ENCODE measurements at regions not wholly inside any gene's neighbourhood (a gene's known extent, or its start where the extent isn't known, plus 50 kb on each side); places are given as distances from the start of the nearest gene placed in this dataset.

DNA sequence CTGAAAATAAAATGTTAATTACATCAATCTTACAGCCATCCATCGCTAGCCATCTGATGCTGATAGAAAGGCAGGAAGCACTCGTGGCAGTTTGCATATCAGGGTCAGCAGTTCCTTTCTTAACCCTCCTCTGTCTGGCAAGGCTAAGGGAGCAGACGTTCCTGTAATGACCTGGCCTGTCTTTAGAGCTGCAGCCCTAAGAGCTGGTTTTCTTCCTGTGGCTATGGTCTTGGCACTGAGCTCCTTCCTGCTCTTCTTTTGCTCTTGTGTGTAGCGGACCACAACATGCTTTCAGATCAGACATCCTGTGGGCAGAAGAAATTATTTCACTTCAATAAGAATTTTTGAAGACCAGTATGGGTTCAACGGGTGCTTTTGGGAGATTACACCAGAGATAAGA, 170.4 kb downstream of the DAD1 start:
- DNase-seq (ENCODE audit: low spot score) = no peak
- no peak for FAIRE-seq

DNA sequence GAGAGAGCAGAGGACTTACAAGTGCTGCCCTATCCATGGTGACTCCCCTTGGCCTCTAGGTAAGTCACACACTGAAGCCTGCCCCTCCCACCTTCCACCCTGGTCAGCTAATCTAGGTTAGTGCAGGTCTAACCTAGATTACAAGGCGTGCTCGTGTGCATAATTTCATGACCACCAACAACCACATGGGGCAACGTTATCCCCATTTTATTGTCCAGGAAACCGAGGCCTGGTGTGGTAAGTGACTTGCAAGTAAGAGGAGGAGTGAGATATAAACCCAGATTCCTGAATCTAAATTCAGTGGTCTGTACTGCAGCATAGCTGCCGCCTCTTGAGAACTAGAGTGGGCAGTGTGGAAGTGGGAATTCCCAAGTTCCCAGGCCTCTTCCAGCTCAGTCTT, 171.1 kb downstream of the DAD1 start:
- DNase-seq (ENCODE audit: low spot score) (no peak), FAIRE-seq (no peak)

GRCh38 chr14:22416193-22416592, 172.8 kb downstream of the DAD1 start:
- DNase-seq (ENCODE audit: low spot score) (no peak), FAIRE-seq (no peak)

GRCh38 chr14:22415605-22415959, 173.4 kb downstream of the DAD1 start:
- FAIRE-seq = no peak
- no peak for DNase-seq (ENCODE audit: low spot score)

GRCh38 chr14:22414876-22415604, 174.0 kb downstream of the DAD1 start:
- no peak for FAIRE-seq
- no peak for DNase-seq (ENCODE audit: low spot score)

DNA sequence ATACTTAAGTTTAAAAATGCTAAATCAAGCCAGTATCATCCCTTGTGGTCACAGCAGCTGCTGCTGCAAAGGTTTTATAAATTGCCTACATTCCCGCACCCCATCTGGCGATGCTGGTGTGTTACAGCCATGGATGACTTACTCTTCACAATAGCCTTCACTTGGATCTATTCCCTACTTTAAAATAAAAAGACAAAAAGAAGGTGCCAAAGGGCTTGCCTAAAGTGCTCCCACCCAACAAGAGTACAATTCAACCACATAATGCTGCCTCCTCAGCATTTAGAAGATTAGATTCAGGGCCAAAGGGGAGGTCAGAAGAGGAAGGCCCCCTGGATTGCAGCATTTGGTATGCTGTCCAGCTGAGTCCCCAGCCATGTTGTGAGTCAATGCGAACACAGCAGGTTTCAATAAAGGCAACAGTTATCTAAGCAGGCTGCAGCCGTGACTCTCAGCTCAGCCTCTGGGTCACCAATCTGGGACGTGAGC, 176.1 kb downstream of the DAD1 start:
- DNase-seq (ENCODE audit: low spot score) (no peak), FAIRE-seq (no peak)

- FAIRE-seq = no peak
- no peak for DNase-seq (ENCODE audit: low spot score)
Observed at GRCh38 chr14:22411398-22412055, 177.5 kb downstream of the DAD1 start.

- no peak for FAIRE-seq
- DNase-seq (ENCODE audit: low spot score) = no peak
Observed at GRCh38 chr14:22410497-22410896, 178.5 kb downstream of the DAD1 start.

DNA sequence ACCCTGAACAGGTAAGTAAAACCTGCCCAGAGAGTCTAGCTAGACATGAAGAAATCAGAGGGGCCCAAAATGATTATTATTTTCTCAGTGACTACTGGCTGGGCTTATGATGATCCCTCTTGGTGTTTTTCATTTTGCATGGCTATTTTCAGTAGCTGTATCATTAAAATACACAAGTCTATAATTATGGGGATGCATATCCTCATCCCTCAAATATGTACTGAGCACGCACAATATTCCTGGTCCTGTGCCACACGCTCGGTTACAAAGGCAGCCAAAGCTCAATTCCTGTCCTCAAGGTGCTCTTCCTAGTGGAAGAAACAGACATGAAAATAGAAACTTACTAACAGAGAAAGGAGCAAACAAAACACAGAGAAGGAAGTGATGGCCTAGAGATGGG, 180.0 kb downstream of the DAD1 start:
- FAIRE-seq = no peak
- no peak for DNase-seq (ENCODE audit: low spot score)

DNA sequence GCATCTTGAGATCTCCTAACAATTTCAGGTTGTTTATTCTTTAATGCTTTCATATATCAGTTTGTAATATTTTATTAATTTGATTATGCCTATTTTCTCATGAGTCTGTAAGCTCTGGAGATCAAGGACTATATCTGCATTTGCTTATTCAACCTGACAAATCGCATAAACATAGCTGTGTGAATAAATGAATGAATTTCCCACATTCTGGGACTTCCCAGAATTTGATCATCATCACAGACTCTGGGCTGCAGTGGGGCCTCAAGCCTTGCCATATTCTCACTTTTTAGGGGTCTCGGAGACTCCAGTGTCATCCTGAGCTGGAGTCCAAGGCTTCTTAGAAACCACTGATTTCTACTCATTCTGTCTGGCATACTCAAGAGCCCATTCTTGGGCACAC, 180.5 kb downstream of the DAD1 start:
- DNase-seq (ENCODE audit: low spot score) = no peak
- no peak for FAIRE-seq

- no peak for FAIRE-seq
- DNase-seq (ENCODE audit: low spot score) = no peak
Observed at GRCh38 chr14:22407033-22407432, 182.0 kb downstream of the DAD1 start.

GRCh38 chr14:22405201-22405600, 183.8 kb downstream of the DAD1 start:
- no peak for FAIRE-seq

DNA sequence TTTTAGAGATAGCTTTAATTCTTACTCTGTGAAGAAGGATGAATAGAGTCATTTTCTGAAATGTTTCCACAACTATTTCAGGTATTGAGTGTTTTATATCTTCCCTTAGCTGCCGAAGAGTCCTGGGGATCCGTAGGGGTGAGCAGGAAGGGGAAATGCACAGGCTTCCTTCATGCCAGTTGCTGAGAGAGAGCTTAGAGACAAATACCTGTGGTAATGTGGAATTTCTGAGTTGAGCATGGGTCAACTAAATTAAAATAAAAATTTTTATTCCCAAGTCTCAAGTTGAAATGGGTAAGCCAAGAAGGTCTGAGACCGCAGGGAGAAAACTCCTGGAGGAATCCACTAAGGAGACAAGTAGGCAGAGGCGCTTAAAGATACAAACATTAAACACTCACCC, 185.7 kb downstream of the DAD1 start:
- DNase-seq (ENCODE audit: low spot score) (peak; percentile 36), FAIRE-seq (no peak)

More at GRCh38 chr14:22405201-22405600, 183.8 kb downstream of the DAD1 start:
- DNase-seq (ENCODE audit: low spot score) = no peak

- no peak for FAIRE-seq
- DNase-seq (ENCODE audit: low spot score) = no peak
Observed at GRCh38 chr14:22400655-22401259, 188.3 kb downstream of the DAD1 start.

GRCh38 chr14:22399776-22400175, 189.2 kb downstream of the DAD1 start:
- DNase-seq (ENCODE audit: low spot score) (no peak), FAIRE-seq (no peak)

DNA sequence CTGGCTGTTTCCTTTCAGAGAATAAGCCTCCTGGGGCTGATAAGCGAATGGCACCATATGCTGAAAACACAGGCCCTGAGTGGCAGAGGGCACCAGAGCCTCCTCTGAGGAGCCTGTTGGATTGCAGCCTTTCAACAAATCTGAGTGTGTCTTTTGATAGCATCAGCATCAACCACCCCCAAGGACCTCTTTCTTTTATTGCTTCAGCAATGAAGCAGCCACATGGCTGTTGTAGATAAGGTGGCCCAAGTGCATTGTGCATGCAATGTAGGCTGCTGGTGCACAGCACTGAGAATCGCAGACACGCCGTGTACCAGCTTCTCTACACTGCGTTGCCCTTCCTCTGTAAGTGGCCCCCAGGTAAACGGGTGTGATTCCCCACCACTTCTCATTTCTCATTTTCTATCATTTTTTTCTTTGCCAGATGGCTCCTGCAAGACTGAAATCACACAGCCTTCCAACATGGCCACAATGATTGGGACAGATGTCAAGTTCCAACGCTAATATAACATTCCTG, 191.7 kb downstream of the DAD1 start:
- FAIRE-seq (no peak), DNase-seq (ENCODE audit: low spot score) (no peak)

- no peak for FAIRE-seq
- DNase-seq (ENCODE audit: low spot score) = no peak
Observed at GRCh38 chr14:22395803-22396202, 193.2 kb downstream of the DAD1 start.

DNA sequence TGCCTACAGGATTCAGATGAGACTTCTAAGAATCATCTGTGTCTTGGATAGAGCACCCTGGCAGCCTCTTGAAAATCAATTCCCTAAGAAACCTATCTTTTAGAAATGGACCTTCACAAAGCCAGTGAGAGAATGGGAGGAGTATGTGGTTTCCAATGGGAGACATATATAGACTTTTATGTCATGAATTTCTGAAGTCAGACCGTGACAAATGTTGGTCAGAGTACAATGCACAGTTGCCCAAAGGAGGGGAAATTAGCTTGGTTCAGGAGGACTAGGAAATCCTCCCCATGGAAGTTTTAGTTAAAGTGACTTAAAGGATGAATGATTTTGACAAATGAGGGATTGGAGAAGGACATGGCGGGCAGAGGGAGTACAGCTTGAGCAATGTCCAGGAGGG, 194.4 kb downstream of the DAD1 start:
- DNase-seq (ENCODE audit: low spot score) (no peak), FAIRE-seq (no peak)

DNA sequence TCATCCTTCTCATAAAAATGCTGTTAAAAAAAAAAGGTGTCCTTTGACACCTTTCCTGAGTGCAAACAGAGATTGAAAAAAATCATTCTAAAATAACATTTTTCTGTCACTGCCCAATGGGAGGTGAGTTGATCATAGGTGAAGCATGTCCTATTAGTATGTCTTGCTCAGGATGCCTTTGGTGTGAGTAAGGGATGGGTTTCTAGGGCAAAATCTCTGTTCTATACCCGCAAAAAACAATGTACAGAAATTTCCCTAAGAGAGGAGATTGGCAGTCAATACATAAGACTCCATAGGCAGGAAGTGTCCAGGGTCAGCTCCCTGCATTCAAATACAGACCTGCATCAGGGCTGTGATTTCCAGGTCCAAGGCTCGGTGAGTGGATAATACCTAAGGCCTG, 195.2 kb downstream of the DAD1 start:
- no peak for DNase-seq (ENCODE audit: low spot score)
- no peak for FAIRE-seq

DNA sequence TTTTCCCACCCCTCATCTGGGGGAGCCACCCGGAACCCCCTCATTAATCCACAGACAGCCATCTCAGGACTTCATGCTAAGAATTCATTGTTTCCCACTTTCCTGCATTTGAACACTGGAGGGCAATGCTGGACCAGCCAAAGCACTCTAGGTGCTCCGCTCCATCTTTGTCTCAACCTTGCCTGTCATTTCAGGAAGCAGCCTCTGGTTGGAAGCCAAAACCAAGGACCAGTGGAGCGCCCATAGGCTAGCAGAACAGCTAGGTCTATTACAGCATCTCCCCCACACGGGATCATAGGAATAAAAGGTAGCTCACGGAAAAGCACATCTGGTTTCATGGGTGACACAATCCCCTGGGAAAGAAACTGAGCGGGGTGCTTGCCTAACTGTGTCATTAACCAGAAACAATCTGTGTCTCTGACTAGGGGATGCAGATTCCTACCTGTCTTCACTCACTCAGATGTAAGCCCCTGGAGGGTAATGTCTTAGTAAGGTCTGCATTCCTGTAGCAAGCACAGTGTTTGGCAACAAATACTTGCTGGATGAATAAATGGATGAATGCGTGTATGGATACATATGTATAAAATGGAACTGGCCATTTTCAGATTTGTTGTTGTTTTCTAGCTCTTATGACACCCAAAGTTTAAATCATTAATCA, 197.0 kb downstream of the DAD1 start:
- DNase-seq (ENCODE audit: low spot score) (peak; percentile 78), FAIRE-seq (no peak)

DNA sequence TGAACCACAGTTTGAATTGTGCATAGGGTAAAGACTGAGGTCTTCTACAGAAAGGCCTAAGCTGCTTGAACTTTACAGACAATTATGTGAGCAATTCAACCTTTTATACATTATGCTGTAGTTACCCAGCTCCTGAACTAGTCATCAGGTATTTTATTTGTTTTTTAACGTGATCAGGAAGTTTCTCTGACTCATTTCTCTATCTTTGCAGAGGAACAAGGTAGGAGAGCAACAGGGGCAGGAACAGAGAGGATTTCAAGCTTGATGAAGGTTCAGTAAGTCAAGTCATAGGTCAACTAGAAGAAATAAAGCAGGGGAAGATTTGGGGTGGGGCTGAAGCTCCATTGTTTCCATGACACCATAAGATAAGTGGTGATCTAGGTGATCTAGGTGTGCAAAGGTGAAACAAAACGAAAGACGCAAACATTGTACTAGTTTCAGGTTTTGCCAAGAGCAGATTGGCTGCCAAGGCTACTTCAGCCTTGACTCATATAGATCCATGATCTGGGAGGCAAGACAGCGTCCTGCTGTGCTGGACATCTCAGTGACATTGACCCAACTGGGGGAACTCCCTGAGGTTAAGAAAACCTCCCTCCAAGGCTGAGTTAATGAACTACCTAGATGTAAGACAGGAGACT, 198.1 kb downstream of the DAD1 start:
- DNase-seq (ENCODE audit: low spot score) = no peak
- FAIRE-seq = no peak
